GM18867 (cell line): ENCODE measurements at regions not wholly inside any gene's neighbourhood (a gene's known extent, or its start where the extent isn't known, plus 50 kb on each side); places are given as distances from the start of the nearest gene placed in this dataset.
A peak's percentile ranks its signal among the peaks of the same experiment; 100 is the strongest.
"Not testable (repeated sequence)": the region's sequence is repeated elsewhere in the genome, so short reads cannot be mapped to it uniquely, and the experiment has no call there.

Source experiments
- ATAC-seq: cut with Tn5 transposase; IDR thresholded peaks from one replicate; pipeline ENCODE4 v1.9.1; 2021; ENCODE audit warnings: mild to moderate bottlenecking, moderate library complexity; ENCODE audit not compliant: unreplicated experiment

GRCh38 chr4:114087596-114088230 is 108.3 kb upstream of the ARSJ start:
- no peak for ATAC-seq

DNA sequence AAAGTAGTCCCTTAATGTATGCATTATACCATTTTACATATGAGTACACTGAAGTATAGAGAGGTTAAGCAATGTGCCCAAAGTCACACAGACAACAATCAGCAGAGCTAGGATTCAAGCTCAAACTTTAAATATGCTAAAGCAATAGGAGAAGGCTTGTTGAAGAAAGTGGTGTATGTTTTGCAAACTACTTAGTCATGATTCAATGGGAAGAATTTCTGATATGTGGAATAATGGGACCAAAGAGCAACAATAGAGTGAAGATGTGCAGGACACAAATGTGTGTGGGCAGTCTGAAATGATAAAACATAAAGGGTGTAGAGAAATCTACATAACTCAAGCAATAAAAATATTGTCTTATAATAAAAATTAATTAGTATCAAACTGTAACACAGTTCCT is 109.0 kb upstream of the ARSJ start:
- no peak for ATAC-seq

- ATAC-seq: no peak
Measured at GRCh38 chr4:114091546-114091945, 112.1 kb upstream of the ARSJ start.

GRCh38 chr4:114093221-114093715 is 113.8 kb upstream of the ARSJ start:
- no peak for ATAC-seq

DNA sequence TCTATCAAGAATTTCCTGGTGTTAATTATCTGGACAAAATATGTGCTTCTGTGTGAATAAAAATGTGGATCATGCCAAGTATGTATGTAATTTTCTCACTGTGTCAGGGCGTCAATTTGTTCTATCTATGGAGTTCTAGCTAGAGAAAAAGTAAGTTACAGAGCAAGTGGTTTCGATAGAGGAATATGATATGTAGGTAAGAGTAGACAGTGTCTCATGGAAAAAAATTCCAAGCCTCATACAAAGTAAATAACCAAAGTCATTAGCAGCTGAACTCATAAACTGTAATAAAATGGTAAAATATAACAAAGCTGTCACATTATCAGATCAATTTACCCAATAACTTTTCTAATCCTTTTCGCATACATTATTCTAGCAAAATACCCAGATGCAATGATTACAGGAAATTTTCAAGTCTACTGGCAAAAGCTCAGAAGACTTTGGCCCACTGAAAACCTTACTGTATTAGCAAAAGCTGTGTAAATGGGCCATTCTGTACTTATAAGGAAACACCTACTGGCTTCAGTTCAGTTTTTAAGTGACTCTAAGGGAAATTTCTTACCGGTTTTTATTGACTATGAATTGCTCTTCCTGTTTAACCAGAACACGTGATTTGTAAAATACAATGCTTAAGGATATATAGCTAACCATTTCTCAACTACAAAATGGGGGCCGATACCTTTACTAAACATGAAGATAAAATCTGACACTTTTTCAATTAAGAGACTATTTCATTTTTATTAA is 121.0 kb upstream of the ARSJ start:
- ATAC-seq: no peak

GRCh38 chr4:114103908-114104307 is 124.5 kb upstream of the ARSJ start:
- ATAC-seq: no peak

GRCh38 chr4:114108869-114109268 is 129.4 kb upstream of the ARSJ start:
- peak; percentile 53 for ATAC-seq

- ATAC-seq: no peak
Measured at GRCh38 chr4:114109776-114110175, 130.3 kb upstream of the ARSJ start.

- no peak for ATAC-seq
Measured at GRCh38 chr4:114115526-114115925, 136.1 kb upstream of the ARSJ start.

DNA sequence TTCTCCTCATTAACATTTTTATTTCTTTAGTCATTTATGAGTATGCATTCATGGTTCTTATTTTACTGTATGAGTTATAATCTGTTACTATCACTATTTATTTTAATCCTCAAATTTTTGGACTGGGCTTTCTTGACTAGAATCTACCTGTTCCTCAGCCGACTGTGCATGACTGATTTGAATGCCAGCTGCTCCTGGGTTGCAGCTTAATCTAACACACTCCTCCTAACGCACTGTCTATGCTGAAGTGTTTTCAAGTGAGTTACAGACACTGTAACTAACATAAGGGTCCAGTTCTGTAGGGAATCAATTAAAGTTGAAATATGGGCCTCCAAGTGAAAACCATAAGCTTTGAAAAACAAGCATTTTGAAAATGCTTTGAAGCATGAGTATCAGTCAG is 137.4 kb upstream of the ARSJ start:
- ATAC-seq: no peak

GRCh38 chr4:114121221-114121620 is 141.8 kb upstream of the ARSJ start:
- ATAC-seq: no peak

GRCh38 chr4:114132199-114132598 is 152.8 kb upstream of the ARSJ start:
- no peak for ATAC-seq

- ATAC-seq: no peak
Measured at GRCh38 chr4:114132830-114133229, 153.4 kb upstream of the ARSJ start.

DNA sequence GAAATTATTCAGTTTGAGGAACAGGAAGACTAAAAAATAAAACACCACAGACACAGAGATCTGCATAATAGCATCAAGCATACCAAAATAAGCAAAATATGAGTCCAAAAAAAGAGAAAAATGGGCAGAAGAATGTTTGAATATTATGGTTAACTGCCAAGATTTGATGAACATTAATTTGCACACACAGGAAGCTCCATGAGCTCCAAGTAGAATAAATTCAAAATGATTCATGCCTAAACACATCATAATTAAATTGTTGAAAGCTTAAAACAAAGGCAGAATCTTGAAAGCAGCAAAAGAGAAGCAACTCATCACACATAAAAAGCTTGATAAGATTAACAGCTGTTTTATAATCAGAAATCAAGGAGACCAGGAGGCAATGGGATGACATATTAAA is 156.6 kb upstream of the ARSJ start:
- no peak for ATAC-seq

DNA sequence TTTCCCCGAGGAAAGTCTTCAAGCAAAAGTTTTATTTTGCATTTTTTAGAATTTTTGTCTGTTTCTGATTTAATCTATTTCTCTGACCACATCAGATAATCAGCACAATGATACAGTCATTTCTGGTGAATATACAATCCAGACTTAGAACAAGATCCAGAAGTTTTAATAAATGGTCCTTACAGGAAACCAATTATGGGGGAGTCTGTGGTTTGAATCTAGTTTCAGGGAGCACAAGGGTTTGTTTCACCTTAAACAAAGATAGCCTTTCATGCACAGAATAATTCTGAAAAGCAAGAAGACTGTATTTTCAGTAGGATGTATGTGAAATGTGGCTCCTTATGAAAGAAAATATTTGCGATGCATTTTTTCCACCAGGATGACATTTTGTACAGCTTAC is 158.5 kb upstream of the ARSJ start:
- ATAC-seq: no peak

DNA sequence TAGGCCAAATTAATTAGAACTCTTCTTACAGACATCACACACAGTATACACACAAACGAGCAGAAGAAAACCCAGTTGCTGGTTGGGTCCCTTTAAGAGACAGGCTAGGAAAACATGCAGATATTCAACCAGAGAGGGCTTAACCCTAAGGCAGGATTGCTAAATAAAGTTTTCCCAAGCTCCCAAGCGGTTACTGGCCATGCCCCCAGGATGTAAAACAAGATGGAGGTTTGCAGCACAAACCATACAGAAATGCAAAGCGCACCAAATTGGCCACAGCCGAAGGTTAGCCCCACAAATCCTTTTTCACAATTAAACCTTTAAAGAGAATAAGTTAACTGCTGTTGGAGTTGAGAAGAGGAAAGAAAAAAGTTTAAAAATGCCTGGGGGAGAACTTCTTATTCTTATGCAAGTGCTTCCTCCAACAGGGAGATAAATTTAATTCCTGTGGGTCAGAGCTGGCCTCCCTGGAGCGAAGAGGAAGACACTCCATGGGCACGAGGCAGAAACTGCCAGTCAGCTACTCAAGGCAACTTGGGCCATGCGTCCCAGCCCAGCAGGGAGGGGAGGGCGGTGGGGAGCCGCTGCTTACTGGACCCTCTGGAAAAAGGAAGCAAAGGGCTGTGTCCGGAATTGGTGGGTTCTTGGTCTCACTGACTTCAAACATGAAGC is 167.6 kb upstream of the ARSJ start:
- ATAC-seq: no peak

- not testable (repeated sequence) for ATAC-seq
Measured at GRCh38 chr4:114147619-114148208, 168.3 kb upstream of the ARSJ start.

- ATAC-seq: not testable (repeated sequence)
Measured at GRCh38 chr4:114148372-114149070, 169.1 kb upstream of the ARSJ start.

DNA sequence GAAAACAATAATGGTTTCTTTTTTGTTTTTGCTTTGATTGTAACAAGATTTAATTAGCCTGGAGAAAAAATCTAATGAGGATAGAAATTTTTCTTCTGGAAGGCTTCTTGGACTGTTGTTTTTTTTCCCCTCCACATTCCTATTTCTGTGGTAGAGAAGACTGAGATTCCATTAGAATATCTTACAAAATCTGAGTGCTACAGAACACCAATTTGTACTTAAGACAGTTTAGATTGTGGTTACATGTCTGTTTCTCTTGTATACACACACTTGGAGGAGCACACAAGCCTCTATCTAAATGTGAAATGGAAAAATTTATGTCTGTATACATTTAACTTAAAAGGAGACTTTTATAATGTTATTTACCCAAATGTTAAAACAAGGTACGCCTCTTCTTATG is 176.9 kb upstream of the ARSJ start:
- no peak for ATAC-seq

DNA sequence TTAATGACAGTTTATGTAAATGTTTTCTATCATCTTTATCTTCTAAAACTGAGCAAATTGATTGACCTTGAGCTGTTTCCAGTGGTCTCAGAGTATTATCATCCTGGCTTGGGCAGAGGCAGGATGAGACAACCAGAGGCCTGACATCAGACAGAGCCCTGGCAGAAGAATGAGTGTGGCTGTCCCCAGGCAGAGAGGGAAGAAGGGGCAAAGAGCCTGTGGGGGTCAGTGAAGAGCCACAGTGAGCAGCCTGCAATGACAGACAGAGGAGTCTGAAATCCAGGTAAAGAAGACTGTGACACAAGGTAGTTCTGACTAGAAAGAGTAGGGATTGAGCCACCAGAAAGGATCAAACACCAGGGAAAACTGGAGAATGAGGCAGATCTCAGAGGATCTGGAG is 182.4 kb upstream of the ARSJ start:
- no peak for ATAC-seq

DNA sequence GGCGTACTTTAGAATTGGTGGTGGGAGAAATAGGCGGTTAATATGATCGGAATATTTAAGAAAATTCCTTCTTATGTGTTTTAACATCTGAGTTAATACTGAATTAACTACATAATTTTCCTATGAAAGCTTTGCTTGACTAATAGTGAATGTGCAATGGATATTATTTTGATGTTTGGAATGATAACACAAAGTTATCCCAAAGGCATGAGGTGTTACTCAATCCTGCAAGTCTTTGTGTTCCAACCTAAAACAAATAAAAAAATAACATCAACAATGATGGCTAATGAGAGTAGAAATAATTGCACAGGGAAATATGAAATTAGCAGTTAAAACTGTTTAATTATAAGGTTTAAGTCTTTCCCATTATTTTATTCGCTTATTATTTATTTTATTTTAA is 183.6 kb upstream of the ARSJ start:
- ATAC-seq: no peak
